ENCODE measurements at regions not wholly inside any gene's neighbourhood (a gene's known extent, or its start where the extent isn't known, plus 50 kb on each side); places are given as distances from the start of the nearest gene placed in this dataset.

DNA sequence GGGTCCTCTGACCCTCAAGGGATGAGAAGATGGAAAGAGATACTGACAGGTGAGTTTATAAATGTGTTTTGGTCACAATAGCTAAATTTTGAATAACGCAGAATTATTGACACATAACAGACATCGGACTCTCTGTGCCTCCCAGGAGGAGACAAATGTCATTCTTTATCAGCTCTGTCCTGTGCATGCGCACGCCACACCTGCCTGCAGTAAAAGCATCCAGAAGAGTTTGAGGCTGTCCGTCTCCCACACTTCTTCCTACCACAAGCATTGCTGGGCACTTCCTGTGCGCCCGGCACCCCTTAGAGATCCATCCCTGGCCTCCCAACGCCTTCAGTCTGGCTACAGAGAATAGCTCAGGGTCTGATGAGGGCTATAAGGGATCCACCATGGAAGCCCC lies 81.5 kb upstream of the CST7 start:
- WGBS, 2 donors, result 71 to 76% methylated on average over 8 of the region's 8 CpGs
- Histone ChIP-seq H3K36me3 (no peaks in the 10 kb centered on the region), H3K4me3 (no peak overlapping the region), H3K27me3 (no peaks in the 10 kb centered on the region), H3K27ac (no peak overlapping the region), H3K4me1 (no peaks in the 10 kb centered on the region), H3K9me3 (no peaks in the 10 kb centered on the region)
- FAIRE-seq, result no peak
- DNase-seq, result no peak
- intact Hi-C loops (cut with DNase I), result no loop called here
- ATAC-seq, result no peak
- TF ChIP-seq, protein P1, sequence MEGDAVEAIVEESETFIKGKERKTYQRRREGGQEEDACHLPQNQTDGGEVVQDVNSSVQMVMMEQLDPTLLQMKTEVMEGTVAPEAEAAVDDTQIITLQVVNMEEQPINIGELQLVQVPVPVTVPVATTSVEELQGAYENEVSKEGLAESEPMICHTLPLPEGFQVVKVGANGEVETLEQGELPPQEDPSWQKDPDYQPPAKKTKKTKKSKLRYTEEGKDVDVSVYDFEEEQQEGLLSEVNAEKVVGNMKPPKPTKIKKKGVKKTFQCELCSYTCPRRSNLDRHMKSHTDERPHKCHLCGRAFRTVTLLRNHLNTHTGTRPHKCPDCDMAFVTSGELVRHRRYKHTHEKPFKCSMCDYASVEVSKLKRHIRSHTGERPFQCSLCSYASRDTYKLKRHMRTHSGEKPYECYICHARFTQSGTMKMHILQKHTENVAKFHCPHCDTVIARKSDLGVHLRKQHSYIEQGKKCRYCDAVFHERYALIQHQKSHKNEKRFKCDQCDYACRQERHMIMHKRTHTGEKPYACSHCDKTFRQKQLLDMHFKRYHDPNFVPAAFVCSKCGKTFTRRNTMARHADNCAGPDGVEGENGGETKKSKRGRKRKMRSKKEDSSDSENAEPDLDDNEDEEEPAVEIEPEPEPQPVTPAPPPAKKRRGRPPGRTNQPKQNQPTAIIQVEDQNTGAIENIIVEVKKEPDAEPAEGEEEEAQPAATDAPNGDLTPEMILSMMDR (IDR thresholded peaks at IDR 0.05), result no peak

DNA sequence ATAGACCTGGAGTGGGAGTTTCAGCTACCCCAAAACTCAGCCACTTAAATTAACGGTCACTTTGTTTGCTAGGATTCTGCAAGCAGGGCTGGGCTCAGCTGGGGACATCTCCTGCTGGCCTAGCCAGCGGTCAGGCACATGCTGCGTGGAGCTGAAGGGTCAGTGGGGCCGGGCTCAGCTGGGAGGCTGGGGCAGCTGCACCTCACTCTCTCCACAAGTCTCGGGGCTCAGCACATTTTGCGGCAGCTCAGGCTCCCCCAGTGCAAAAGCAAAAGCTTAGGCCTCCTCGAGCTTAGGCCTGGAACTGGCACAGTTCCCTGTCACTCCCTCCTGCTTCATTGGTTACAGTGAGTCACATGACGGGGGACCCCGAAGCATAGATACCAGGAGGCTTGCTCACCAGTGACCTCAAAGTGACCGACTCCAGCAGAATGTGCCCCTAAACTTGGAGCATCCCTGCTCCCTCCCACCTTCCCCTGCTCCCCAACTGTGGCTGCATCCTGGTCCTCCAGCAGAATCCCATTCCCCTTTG lies 80.6 kb upstream of the CST7 start:
- DNase-seq, result no peak
- no peaks in the 10 kb centered on the region for H3K9me3 ChIP-seq
- TF ChIP-seq, protein P1 (IDR thresholded peaks at IDR 0.05), result no peak
- no peaks in the 10 kb centered on the region for H3K27me3 ChIP-seq
- FAIRE-seq, result no peak
- no peak overlapping the region for H3K27ac ChIP-seq
- whole genome bisulfite sequencing, 2 donors, result 69 to 79% methylated on average over 10 of the region's 10 CpGs
- intact Hi-C loops (cut with DNase I), result no loop called here
- no peaks in the 10 kb centered on the region for H3K4me1 ChIP-seq
- H3K4me3 ChIP-seq, result no peak overlapping the region
- ATAC-seq, result no peak
- H3K36me3 ChIP-seq, result no peaks in the 10 kb centered on the region

DNA sequence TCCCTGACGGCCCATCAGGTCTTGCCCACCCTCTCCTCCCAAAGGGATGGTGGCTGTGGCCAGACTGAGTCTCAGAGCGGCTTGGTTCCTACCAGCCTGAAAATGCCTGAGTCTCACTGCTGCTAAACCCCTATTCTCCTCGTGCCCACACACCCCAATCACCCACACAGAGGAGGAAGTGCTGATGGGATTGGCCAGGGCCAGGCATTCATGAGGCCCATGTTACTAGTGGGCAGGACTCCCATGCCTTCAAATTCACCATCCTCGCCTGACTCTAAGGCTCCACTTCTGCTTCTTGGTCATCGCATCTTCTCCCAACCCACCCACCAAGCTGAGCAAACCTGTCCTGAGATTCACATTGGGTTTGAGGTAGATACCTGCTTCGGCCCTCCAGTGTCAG lies 80.1 kb upstream of the CST7 start:
- no peak for ATAC-seq
- H3K9me3 ChIP-seq, result no peaks in the 10 kb centered on the region
- H3K36me3 ChIP-seq, result no peaks in the 10 kb centered on the region
- intact Hi-C loops (cut with DNase I), result no loop called here
- no peaks in the 10 kb centered on the region for H3K27me3 ChIP-seq
- no peaks in the 10 kb centered on the region for H3K4me1 ChIP-seq
- no peak overlapping the region for H3K27ac ChIP-seq
- H3K4me3 ChIP-seq, result no peak overlapping the region
- 53 to 68% methylated on average over 6 of the region's 6 CpGs for WGBS, 2 donors
- FAIRE-seq, result no peak
- no peak for DNase-seq
- TF ChIP-seq, protein P1 (IDR thresholded peaks at IDR 0.05), result no peak

DNA sequence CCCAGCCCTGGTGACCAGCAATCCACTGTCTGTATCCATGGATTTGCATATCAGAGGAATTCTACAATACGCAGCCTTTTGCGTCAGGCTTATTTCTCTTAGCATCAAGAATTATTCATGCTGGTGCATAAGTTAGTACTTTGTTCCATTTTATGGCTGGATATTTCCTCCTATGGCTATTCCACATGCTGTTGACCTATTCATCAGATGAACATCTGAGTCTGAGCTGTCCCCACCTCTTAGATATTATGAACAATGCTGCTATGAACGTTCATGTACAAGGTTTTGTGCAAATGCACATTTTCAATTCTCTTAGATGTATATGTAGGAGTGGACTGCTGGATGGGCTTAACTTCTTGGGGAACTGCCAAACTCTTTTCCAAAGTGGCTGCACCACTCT lies 79.0 kb upstream of the CST7 start:
- intact Hi-C loops (cut with DNase I), result no loop called here
- no peak for ATAC-seq
- no peak overlapping the region for H3K4me3 ChIP-seq
- TF ChIP-seq, protein P1 (IDR thresholded peaks at IDR 0.05), result no peak
- no peaks in the 10 kb centered on the region for H3K27me3 ChIP-seq
- whole genome bisulfite sequencing, 2 donors, result 67 to 78% methylated on average over 3 of the region's 3 CpGs
- H3K4me1 ChIP-seq, result no peaks in the 10 kb centered on the region
- FAIRE-seq, result no peak
- no peak for DNase-seq
- H3K27ac ChIP-seq, result no peak overlapping the region
- H3K9me3 ChIP-seq, result no peaks in the 10 kb centered on the region
- no peaks in the 10 kb centered on the region for H3K36me3 ChIP-seq

DNA sequence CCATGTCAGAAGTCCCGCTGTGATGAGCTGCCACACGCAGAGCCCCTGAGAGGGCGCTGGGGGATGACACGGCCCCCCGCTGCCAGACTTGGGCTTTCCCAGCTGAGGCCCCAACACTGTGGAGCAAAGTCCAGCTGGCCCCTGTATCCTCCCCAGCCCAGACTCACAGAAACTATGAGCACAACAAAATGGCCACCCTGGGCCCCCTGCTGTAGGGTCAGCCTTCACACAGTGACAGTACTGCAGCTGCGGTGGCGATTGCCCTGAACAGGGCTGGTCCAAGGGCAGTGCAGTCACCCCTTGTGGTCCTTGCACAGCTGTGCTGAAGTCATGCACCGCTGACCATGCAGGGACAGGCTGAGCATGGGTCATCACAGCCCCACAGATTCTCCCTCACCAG lies 78.2 kb upstream of the CST7 start:
- no peak for FAIRE-seq
- Histone ChIP-seq H3K27me3 (no peaks in the 10 kb centered on the region), H3K4me3 (no peak overlapping the region), H3K36me3 (no peaks in the 10 kb centered on the region), H3K9me3 (no peaks in the 10 kb centered on the region), H3K4me1 (no peaks in the 10 kb centered on the region), H3K27ac (no peak overlapping the region)
- ATAC-seq, result no peak
- 65 to 72% methylated on average over 8 of the region's 8 CpGs for WGBS, 2 donors
- TF ChIP-seq, protein P1 (IDR thresholded peaks at IDR 0.05), result no peak
- DNase-seq, result no peak
- intact Hi-C loops (cut with DNase I), result no loop called here
